Upper lobe of left lung (tissue), 4 donors: ENCODE measurements at regions not wholly inside any gene's neighbourhood (a gene's known extent, or its start where the extent isn't known, plus 50 kb on each side); places are given as distances from the start of the nearest gene placed in this dataset.

Experiments used
- EP300 ChIP-seq, 4 donors: sonication (generic); formaldehyde crosslinking; IDR thresholded peaks; one replicate each; pipeline ENCODE4 v1.5.1; 2017; ENCODE audit warnings: antibody characterized with exemption in 4 of 4, control low read depth in 2 of 4
- POLR2A ChIP-seq, 4 donors: fragments of 450-650 bp; IDR thresholded peaks; one replicate each; pipeline ENCODE4 v1.5.1; 2016 to 2017; ENCODE audit warnings: antibody characterized with exemption in 4 of 4, mild to moderate bottlenecking in 2 of 4
- POLR2AphosphoS5 ChIP-seq, 2 donors: sonication (generic); formaldehyde crosslinking; IDR thresholded peaks; one replicate each; pipeline ENCODE4 v1.5.1; 2017; ENCODE audit warnings: antibody characterized with exemption in 2 of 2
- TF ChIP-seq, protein P1 (sequence below), 6 experiments: fragments of 450-650 bp in 4 of 6; fragments of 200-600 bp in 2 of 6; sonication (generic) in 2 of 6; IDR thresholded peaks; one replicate each; pipeline ENCODE4 v1.5.1; 2016 to 2019; ENCODE audit warnings: antibody characterized with exemption in 6 of 6

DNA sequence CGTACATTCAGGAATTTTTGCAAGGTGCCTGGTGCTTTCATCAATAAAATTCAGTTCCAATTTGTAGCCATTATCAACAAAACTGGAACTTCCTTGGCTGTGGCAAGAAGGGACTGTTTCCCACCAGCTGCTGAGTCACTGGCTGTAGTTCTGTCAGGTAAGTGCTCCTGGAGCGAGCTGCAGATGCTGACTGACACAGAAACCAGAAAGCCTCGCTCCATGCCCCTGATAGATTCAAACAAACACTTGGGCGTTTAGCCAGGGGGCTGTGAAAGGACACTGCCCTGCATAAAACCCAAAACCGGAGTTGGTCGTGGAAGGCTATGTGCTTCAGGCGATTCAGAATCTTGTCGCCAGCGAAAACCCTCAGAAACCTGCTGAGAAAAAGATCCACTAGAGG is 188.4 kb upstream of the FAM9B start:
- TF ChIP-seq, protein P1, sequence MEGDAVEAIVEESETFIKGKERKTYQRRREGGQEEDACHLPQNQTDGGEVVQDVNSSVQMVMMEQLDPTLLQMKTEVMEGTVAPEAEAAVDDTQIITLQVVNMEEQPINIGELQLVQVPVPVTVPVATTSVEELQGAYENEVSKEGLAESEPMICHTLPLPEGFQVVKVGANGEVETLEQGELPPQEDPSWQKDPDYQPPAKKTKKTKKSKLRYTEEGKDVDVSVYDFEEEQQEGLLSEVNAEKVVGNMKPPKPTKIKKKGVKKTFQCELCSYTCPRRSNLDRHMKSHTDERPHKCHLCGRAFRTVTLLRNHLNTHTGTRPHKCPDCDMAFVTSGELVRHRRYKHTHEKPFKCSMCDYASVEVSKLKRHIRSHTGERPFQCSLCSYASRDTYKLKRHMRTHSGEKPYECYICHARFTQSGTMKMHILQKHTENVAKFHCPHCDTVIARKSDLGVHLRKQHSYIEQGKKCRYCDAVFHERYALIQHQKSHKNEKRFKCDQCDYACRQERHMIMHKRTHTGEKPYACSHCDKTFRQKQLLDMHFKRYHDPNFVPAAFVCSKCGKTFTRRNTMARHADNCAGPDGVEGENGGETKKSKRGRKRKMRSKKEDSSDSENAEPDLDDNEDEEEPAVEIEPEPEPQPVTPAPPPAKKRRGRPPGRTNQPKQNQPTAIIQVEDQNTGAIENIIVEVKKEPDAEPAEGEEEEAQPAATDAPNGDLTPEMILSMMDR (IDR thresholded peaks at IDR 0.05): no peak
- TF ChIP-seq POLR2A (IDR thresholded peaks at IDR 0.05): no peak
- TF ChIP-seq POLR2AphosphoS5 (IDR thresholded peaks at IDR 0.05): no peak
- no peak for TF ChIP-seq EP300 (IDR thresholded peaks at IDR 0.05)
